Loucy (cell line): ENCODE measurements at regions not wholly inside any gene's neighbourhood (a gene's known extent, or its start where the extent isn't known, plus 50 kb on each side); places are given as distances from the start of the nearest gene placed in this dataset.
A peak's percentile ranks its signal among the peaks of the same experiment; 100 is the strongest.

Experiments used
- H2AFZ ChIP-seq: fragments of 200-600 bp; sonication (generic); 2 replicates; pipeline ENCODE4 v1.6.0; 2016; ENCODE audit warnings: antibody characterized with exemption, mild to moderate bottlenecking, low read length, moderate library complexity
- H3F3A ChIP-seq: fragments of 200-600 bp; 2 replicates; pipeline ENCODE4 v1.6.0; 2016; ENCODE audit warnings: antibody characterized with exemption, low read depth, mild to moderate bottlenecking
- H3K27me3 ChIP-seq: fragments of 200-600 bp; sonication (generic); 2 replicates; pipeline ENCODE4 v1.6.1; 2014; ENCODE audit warnings: low read length, mild to moderate bottlenecking; ENCODE audit not compliant: insufficient read depth, poor library complexity, severe bottlenecking
- H3K36me3 ChIP-seq: fragments of 200-600 bp; sonication (generic); 2 replicates; pipeline ENCODE4 v1.6.1; 2016; ENCODE audit warnings: low read length; ENCODE audit not compliant: insufficient read depth
- H3K4me1 ChIP-seq: fragments of 200-600 bp; sonication (generic); 2 replicates; pipeline ENCODE4 v1.5.1; 2014; ENCODE audit warnings: low read length, mild to moderate bottlenecking; ENCODE audit not compliant: insufficient read depth, poor library complexity, severe bottlenecking
- H3K4me2 ChIP-seq: fragments of 200-600 bp; sonication (generic); 2 replicates; pipeline ENCODE4 v1.6.0; 2014; ENCODE audit warnings: antibody characterized with exemption, low read length, low read depth, mild to moderate bottlenecking; ENCODE audit not compliant: poor library complexity, severe bottlenecking
- H3K4me3 ChIP-seq: fragments of 200-600 bp; sonication (generic); 2 replicates; pipeline ENCODE4 v1.5.1; 2014; ENCODE audit warnings: low read length, mild to moderate bottlenecking, mixed read lengths; ENCODE audit not compliant: poor library complexity, severe bottlenecking
- H3K79me2 ChIP-seq: fragments of 200-600 bp; sonication (generic); 2 replicates; pipeline ENCODE4 v1.6.1; 2014; ENCODE audit warnings: low read length; ENCODE audit not compliant: insufficient read depth
- H3K9ac ChIP-seq: fragments of 200-600 bp; sonication (generic); 2 replicates; pipeline ENCODE4 v1.6.0; 2014; ENCODE audit warnings: mild to moderate bottlenecking, low read depth, low read length, moderate library complexity; ENCODE audit not compliant: poor library complexity, severe bottlenecking
- H3K9me2 ChIP-seq: fragments of 200-600 bp; sonication (generic); replicated peaks from 2 replicates; pipeline ENCODE4 v1.6.1; 2016; ENCODE audit warnings: low read depth, low read length, mixed read lengths
- H3K9me3 ChIP-seq: fragments of 200-600 bp; sonication (generic); 2 replicates; pipeline ENCODE4 v1.6.1; 2014; ENCODE audit warnings: mild to moderate bottlenecking, antibody characterized with exemption, low read length, low read depth; ENCODE audit not compliant: insufficient read depth
- H4K20me1 ChIP-seq: fragments of 200-600 bp; sonication (generic); 2 replicates; pipeline ENCODE4 v1.6.0; 2014; ENCODE audit warnings: antibody characterized with exemption, low read length, mild to moderate bottlenecking; ENCODE audit not compliant: insufficient read depth, poor library complexity, severe bottlenecking
- CTCF ChIP-seq: fragments of 200-600 bp; sonication (generic); conservative IDR thresholded peaks from 2 replicates; pipeline ENCODE4 v1.5.1; 2014; ENCODE audit warnings: mild to moderate bottlenecking, antibody characterized with exemption, low read length
- EZH2phosphoT487 ChIP-seq: fragments of 200-600 bp; IDR thresholded peaks from 2 replicates; pipeline ENCODE4 v1.6.1; 2018; ENCODE audit warnings: antibody characterized with exemption, mild to moderate bottlenecking, moderate library complexity, borderline replicate concordance

GRCh38 chr10:8438603-8439002 lies 384.1 kb downstream of the GATA3 start:
- TF ChIP-seq CTCF (no peak), EZH2phosphoT487 (no peak)
- Histone ChIP-seq H3K36me3 (no peaks in the 10 kb centered on the region), H3K4me2 (peak overlapping the region; percentile 72), H3K9ac (peak overlapping the region; percentile 72), H2AFZ (no peak overlapping the region), H3K4me1 (peaks cover 87% of the 10 kb centered on the region), H3K9me2 (no peaks in the 10 kb centered on the region), H4K20me1 (no peaks in the 10 kb centered on the region), H3K9me3 (no peaks in the 10 kb centered on the region), H3K79me2 (no peaks in the 10 kb centered on the region), H3K27me3 (no peaks in the 10 kb centered on the region), H3K4me3 (peak overlapping the region; percentile 43), H3F3A (peaks cover 14% of the 10 kb centered on the region)

- H3K4me1 ChIP-seq: peaks cover 87% of the 10 kb centered on the region
- TF ChIP-seq EZH2phosphoT487 (no peak), CTCF (no peak)
- H3K4me2 ChIP-seq: peak overlapping the region; percentile 72
- peak overlapping the region; percentile 43 for H3K4me3 ChIP-seq
- H3K79me2 ChIP-seq: no peaks in the 10 kb centered on the region
- peak overlapping the region; percentile 72 for H3K9ac ChIP-seq
- H4K20me1 ChIP-seq: no peaks in the 10 kb centered on the region
- H3K27me3 ChIP-seq: no peaks in the 10 kb centered on the region
- no peaks in the 10 kb centered on the region for H3K36me3 ChIP-seq
- H3K9me2 ChIP-seq: no peaks in the 10 kb centered on the region
- no peak overlapping the region for H2AFZ ChIP-seq
- H3K9me3 ChIP-seq: no peaks in the 10 kb centered on the region
- H3F3A ChIP-seq: peaks cover 14% of the 10 kb centered on the region
These were observed 384.6 kb downstream of the GATA3 start for GRCh38 chr10:8439040-8439439.

GRCh38 chr10:8444630-8445029 lies 390.1 kb downstream of the GATA3 start:
- H3K9me3 ChIP-seq: no peaks in the 10 kb centered on the region
- H3K79me2 ChIP-seq: no peaks in the 10 kb centered on the region
- no peaks in the 10 kb centered on the region for H3K36me3 ChIP-seq
- peak overlapping the region; percentile 49 for H3K9ac ChIP-seq
- H3K9me2 ChIP-seq: no peaks in the 10 kb centered on the region
- peak overlapping the region; percentile 44 for H2AFZ ChIP-seq
- TF ChIP-seq EZH2phosphoT487 (no peak), CTCF (peak; percentile 83)
- no peaks in the 10 kb centered on the region for H3K27me3 ChIP-seq
- H4K20me1 ChIP-seq: no peaks in the 10 kb centered on the region
- no peaks in the 10 kb centered on the region for H3F3A ChIP-seq
- peak overlapping the region; percentile 41 for H3K4me3 ChIP-seq
- peaks cover 38% of the 10 kb centered on the region for H3K4me1 ChIP-seq
- H3K4me2 ChIP-seq: peak overlapping the region; percentile 60
